ENCODE measurements at regions not wholly inside any gene's neighbourhood (a gene's known extent, or its start where the extent isn't known, plus 50 kb on each side); places are given as distances from the start of the nearest gene placed in this dataset.

- DNase-seq (ENCODE audit: low spot score), result no peak
- intact Hi-C loops (cut with DNase I), result no loop called here
These were observed 57.3 kb downstream of the EVX1 start for GRCh38 chr7:27299861-27300260.

DNA sequence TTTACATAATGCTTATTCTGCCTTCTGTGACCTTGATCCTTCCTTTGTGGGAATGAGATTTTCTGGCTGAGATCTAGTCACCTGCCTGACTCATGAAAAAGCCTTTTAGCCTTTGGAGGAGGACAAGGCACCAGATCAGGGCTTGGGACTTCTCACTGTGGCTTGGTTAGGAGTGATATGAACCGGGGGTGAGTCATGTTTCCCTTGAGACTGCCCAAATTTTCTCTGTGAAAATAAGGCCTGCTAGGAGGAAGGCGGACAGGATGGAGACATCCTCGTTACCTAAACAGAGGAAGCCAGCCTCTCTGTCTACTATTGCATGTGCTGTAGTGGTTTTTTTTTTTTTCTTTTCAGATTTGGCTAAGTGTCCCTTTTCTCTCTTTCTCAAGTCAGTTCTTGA lies 57.8 kb downstream of the EVX1 start:
- DNase-seq (ENCODE audit: low spot score), result no peak
- intact Hi-C loops (cut with DNase I), result no loop called here

DNA sequence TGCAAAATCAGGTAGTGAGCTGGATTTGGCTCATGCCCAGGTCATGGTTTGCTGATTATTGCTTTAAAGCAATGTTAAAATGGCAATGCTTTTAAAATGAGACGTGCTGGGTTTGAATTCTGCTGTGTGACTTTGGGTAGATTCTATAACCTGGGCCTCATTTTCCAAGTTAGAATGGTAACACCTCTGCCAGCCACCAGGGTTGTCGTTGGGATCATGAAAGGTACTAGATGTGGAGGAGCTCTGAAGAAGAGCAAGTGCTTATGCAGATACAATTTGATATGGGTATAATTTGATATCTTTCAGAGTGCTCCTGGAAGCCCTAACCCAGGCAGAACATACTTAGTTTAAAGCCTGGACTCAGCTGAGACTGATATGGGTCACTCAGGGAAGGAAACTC lies 60.0 kb downstream of the EVX1 start:
- no peak for DNase-seq (ENCODE audit: low spot score)
- intact Hi-C loops (cut with DNase I), result no loop called here

GRCh38 chr7:27303026-27303425 lies 60.4 kb downstream of the EVX1 start:
- intact Hi-C loops (cut with DNase I), result no loop called here
- no peak for DNase-seq (ENCODE audit: low spot score)

DNA sequence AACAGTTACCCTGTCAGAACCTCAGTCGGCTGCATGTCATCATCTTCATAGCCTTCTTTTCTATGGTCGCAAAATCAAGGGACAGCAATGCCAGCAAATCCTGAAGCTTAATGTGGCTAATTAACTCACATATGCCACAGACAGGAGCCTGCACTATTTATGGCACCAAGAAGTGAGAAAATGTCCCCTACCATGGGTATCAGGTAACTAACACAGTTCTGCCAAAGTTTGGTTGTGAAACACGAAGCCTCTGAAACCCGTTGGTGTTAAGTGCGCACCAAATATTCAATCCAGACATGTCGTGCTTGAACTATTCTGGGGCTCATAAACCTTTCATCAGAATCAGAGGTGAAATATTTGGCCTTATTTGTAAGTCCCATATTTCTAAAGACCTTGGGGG lies 63.3 kb downstream of the EVX1 start:
- no peak for DNase-seq (ENCODE audit: low spot score)
- intact Hi-C loops (cut with DNase I), result no loop called here

DNA sequence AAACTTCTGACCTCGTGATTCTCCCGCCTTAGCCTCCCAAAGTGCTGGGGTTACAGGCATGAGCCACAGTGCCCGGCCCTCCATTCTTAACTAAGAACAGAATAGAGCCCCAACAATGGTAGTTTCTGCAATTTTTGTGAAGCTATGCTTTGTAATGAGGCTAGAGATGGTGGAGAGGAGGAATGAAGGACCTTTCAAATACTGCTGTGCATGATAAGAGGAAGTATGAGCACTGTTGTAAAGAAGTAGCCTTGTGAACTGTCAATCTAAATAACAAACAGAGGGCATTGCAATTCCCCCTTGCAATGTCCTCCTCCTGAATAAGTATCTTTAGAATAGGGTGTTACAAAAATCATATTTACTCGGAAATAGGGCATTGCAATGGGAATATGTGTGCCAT lies 70.2 kb downstream of the EVX1 start:
- DNase-seq (ENCODE audit: low spot score), result no peak
- intact Hi-C loops (cut with DNase I), result no loop called here

DNA sequence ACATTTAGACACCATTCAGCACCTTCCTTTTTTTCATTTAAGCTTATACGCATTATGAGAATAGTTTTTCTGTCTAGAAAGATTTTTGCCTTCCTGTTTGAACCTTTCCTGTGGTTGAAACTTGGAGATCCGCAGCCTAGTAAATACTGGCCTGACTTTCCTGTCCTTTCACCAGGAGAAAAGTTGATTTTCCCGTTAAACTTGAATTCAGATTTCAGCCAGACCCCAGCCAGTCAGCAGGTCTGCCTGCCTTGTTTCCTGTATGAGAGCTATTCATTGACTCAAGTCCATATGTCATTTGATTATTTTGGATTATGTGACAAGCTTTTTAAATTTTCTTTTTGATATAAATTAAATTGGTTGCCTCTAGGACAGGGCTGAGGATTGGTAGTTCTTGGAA lies 71.5 kb downstream of the EVX1 start:
- intact Hi-C loops (cut with DNase I), result no loop called here
- no peak for DNase-seq (ENCODE audit: low spot score)

DNA sequence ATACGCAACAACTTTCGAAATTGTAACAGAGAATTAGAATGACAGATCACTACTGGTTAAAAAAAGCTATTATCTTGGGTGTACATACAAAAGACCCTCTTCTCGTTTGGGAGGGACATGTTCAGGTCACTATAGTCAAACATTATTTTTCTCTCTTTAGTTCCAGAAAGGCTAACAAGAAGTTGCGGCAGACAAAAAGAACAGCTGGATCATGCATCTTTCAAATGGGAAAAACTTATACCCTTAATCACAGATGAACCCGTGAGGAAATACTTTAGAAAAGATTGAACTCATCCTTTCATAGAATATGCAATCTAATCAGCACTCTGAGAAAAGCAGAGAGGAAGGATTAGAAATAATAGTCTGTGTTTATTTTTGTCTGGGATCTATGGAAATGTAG lies 72.5 kb downstream of the EVX1 start:
- intact Hi-C loops (cut with DNase I), result no loop called here
- DNase-seq (ENCODE audit: low spot score), result no peak

GRCh38 chr7:27316311-27316710 lies 73.7 kb downstream of the EVX1 start:
- intact Hi-C loops (cut with DNase I), result no loop called here
- no peak for DNase-seq (ENCODE audit: low spot score)

DNA sequence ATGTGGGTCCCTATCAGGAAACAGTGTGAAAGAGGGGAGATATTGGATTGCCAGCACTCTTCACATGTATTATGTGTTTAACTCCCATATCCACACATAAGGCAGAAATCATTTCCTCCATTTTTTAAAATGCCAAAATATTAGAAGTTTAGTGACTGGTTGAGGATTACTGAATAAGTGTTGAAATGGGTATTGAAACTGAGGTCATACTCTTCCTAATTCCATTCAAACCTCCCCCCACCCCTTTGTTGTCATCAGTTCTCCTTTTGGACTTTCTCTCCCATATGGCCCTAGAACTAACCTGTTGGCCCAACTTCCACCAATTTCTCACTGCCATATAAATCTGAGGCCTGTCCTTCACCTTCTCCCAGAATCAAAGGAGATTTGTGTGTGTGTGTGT lies 81.6 kb downstream of the EVX1 start:
- DNase-seq (ENCODE audit: low spot score), result no peak
- intact Hi-C loops (cut with DNase I), result no loop called here

DNA sequence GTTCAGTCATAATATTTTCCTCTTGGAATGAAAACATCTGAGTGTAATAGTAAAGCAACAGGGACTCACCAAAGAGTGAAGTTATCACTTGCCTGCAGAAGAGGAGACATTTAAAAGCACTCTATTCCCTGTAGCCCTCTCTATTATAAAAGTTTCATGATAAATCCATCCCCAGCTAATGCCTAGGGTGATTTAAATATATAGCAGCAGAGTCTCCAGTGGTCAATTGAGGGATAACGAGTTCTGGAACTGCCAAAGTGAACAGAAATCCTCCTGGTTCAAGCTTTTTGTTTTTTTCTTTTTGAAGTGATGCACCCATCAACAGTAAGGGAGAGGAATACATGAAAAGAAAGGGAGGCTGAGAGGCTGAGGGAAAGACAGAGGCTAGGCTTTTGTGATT lies 87.3 kb downstream of the EVX1 start:
- intact Hi-C loops (cut with DNase I), result no loop called here

DNA sequence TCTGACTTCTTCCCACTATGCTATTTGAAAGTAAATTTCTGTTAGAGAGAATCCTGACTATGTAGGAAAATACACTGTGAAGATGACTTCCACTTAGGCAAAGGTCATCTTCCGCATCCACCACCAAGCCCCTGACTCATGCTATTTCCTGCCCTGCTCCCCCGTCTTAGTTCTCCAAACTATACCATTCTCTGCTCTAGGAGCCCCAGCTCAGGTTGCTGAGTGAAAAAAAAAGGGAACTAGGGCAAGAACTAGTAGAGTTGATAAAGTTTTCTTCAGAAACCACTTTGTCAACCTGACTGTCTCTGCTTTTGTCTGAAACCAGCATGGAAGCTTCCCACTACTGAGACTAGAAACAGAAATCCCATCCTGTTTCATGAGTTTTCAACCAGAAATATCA lies 96.9 kb downstream of the EVX1 start:
- DNase-seq (ENCODE audit: low spot score), result no peak
- intact Hi-C loops (cut with DNase I), result no loop called here

More for the DNA sequence above, 87.3 kb downstream of the EVX1 start:
- DNase-seq (ENCODE audit: low spot score), result no peak

GRCh38 chr7:27344471-27344870 lies 101.9 kb downstream of the EVX1 start:
- intact Hi-C loops (cut with DNase I), result no loop called here
- no peak for DNase-seq (ENCODE audit: low spot score)

DNA sequence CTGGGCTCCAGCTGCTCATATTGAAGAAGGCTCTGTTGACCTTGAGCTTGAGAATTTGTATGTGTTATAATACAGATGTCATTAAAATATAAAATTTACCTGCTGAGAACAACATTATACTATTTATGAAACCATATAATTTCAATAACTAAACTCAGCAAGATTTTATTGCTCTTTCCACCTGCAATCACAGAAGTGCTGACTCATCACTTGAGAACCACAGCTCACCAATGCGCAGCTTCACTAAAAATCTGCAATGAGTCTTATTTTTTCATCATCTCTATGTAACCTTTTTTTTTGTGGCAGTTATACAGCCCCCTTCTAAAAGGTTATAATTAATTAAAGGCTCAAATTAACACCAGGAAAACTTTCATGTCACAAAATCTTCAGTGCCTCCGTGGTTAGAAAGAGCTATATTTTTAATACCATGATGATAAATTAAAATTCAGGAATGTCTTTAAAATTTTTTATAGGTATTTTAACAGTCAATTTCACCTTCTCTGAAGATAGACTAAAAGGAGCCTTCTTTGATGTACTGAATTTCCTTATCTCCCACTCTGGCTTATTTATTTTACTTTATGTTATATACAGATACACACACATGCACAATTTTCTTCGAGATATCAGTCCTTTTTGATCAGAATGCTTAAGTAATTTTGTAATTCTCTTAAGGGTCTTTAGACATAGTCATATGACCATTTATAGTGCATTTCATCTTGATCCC lies 102.7 kb downstream of the EVX1 start:
- no peak for DNase-seq (ENCODE audit: low spot score)
- intact Hi-C loops (cut with DNase I), result no loop called here

DNA sequence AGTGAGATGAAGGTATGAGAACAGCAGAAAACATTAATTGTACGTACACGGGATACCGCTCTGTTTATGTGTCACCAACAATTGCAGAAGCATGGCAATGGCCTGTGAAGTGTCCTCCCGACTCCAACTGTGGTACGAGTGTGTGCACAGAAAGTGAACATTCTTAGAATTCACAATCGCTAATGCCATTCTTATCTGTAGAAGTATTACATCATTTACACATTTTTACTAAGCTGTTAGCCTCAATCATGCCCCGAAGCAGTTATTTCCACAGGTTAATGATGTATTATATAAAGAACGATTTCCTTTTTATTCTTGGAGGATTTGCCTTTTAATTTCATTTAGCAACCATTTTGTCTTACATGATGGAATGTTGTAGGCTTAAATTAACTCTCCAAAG lies 103.4 kb downstream of the EVX1 start:
- intact Hi-C loops (cut with DNase I), result no loop called here
- DNase-seq (ENCODE audit: low spot score), result no peak

- intact Hi-C loops (cut with DNase I), result no loop called here
- no peak for DNase-seq (ENCODE audit: low spot score)
These were observed 104.1 kb downstream of the EVX1 start for GRCh38 chr7:27346531-27347275.

DNA sequence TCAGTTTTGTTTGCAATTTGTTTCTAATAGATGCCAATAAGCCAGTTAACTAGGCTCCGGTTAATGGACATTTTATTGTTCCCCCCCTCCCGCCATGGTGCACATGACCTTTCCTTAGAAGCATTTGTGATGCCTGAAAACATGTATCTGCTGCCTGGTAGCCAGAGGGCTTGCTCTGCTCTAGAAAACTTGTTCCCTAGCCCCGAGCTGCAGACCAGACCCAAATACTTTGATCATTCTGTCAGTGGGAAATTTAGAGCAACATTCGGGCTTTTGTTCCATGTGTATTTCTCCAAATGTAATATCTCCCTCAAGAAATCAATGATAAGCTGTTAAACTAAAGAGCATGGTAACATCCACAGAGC lies 104.7 kb downstream of the EVX1 start:
- intact Hi-C loops (cut with DNase I), result no loop called here

DNA sequence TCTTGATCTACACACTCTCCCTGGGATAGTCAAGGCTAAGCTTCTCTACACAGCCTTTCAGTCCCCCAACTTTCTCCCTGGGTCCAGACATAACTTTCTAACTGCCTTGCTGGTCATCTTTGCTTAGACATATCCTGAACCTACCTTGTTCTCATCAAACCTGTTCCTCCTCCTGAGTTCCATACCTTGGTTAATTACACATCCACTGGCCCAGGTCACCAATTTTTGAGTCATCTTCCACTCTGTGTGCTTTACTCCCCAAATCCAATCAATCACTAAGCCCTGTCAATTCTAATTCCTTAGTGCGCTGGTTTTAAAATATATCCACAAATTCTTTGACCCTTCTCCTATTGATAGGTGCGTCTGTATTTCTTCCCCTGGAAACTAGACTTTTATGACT lies 107.0 kb downstream of the EVX1 start:
- intact Hi-C loops (cut with DNase I), result no loop called here

More for the DNA sequence above, 104.7 kb downstream of the EVX1 start:
- no peak for DNase-seq (ENCODE audit: low spot score)

GRCh38 chr7:27351137-27351536 lies 108.5 kb downstream of the EVX1 start:
- intact Hi-C loops (cut with DNase I), result no loop called here
- no peak for DNase-seq (ENCODE audit: low spot score)

More for the DNA sequence above, 107.0 kb downstream of the EVX1 start:
- no peak for DNase-seq (ENCODE audit: low spot score)

GRCh38 chr7:27351786-27352185 lies 109.2 kb downstream of the EVX1 start:
- DNase-seq (ENCODE audit: low spot score), result no peak

More at GRCh38 chr7:27351786-27352185, 109.2 kb downstream of the EVX1 start:
- intact Hi-C loops (cut with DNase I), result no loop called here

All from posterior vena cava (tissue), 2 donors.